Fibroblast of lung (primary cell): ENCODE measurements at regions not wholly inside any gene's neighbourhood (a gene's known extent, or its start where the extent isn't known, plus 50 kb on each side); places are given as distances from the start of the nearest gene placed in this dataset.

Source experiments
- EZH2 ChIP-seq: IDR thresholded peaks from 2 replicates; pipeline ENCODE4 v1.5.1; 2012; ENCODE audit warnings: low read length, control low read depth, mild to moderate bottlenecking; ENCODE audit errors: missing control alignments
- TF ChIP-seq, protein P1 (sequence below), 2 donors: IDR thresholded peaks in 1 of 2; conservative IDR thresholded peaks in 1 of 2; 1 replicate in 1 of 2; 2 replicates in 1 of 2; pipeline ENCODE4 v1.5.1; 2011 to 2012; ENCODE audit warnings: low read length in 2 of 2, control low read depth in 1 of 2, inconsistent platforms in 1 of 2, low read depth in 1 of 2, mild to moderate bottlenecking in 1 of 2

DNA sequence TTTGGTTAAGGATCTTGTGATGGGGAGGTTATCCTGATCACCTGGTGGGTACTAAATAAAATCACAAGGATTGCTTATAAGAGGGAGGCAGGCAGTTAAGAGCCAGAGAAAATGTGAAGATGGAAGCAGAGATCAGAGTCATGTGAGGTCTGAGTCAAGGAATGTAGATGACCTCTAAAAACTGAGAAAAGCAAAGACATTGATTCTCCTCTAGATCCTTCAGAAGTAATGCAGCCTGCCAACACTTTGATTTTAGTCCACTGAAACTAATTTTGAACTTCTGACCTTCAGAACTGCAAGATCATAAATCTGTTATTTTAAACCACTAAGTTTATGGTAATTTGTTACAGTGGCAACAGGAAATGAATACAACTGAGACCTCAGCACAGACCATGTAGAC lies 499.0 kb downstream of the GADD45G start:
- no peak for TF ChIP-seq EZH2
- TF ChIP-seq, protein P1, sequence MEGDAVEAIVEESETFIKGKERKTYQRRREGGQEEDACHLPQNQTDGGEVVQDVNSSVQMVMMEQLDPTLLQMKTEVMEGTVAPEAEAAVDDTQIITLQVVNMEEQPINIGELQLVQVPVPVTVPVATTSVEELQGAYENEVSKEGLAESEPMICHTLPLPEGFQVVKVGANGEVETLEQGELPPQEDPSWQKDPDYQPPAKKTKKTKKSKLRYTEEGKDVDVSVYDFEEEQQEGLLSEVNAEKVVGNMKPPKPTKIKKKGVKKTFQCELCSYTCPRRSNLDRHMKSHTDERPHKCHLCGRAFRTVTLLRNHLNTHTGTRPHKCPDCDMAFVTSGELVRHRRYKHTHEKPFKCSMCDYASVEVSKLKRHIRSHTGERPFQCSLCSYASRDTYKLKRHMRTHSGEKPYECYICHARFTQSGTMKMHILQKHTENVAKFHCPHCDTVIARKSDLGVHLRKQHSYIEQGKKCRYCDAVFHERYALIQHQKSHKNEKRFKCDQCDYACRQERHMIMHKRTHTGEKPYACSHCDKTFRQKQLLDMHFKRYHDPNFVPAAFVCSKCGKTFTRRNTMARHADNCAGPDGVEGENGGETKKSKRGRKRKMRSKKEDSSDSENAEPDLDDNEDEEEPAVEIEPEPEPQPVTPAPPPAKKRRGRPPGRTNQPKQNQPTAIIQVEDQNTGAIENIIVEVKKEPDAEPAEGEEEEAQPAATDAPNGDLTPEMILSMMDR (conservative IDR thresholded peaks at IDR 0.05 in 1 of 2, IDR thresholded peaks at IDR 0.05 in 1 of 2; ENCODE audit: low read depth in 1 of 2, low read length in 2 of 2): no peak
